ENCODE measurements at regions not wholly inside any gene's neighbourhood (a gene's known extent, or its start where the extent isn't known, plus 50 kb on each side); places are given as distances from the start of the nearest gene placed in this dataset.
A peak's percentile ranks its signal among the peaks of the same experiment; 100 is the strongest.

GRCh38 chr13:33739254-33739653 is 78.7 kb upstream of the RFC3 start:
- no peak for DNase-seq (ENCODE audit: low read depth)
- H3K4me3 ChIP-seq (ENCODE audit: low read depth, low read length): no peak overlapping the region
- TF ChIP-seq, protein P1, sequence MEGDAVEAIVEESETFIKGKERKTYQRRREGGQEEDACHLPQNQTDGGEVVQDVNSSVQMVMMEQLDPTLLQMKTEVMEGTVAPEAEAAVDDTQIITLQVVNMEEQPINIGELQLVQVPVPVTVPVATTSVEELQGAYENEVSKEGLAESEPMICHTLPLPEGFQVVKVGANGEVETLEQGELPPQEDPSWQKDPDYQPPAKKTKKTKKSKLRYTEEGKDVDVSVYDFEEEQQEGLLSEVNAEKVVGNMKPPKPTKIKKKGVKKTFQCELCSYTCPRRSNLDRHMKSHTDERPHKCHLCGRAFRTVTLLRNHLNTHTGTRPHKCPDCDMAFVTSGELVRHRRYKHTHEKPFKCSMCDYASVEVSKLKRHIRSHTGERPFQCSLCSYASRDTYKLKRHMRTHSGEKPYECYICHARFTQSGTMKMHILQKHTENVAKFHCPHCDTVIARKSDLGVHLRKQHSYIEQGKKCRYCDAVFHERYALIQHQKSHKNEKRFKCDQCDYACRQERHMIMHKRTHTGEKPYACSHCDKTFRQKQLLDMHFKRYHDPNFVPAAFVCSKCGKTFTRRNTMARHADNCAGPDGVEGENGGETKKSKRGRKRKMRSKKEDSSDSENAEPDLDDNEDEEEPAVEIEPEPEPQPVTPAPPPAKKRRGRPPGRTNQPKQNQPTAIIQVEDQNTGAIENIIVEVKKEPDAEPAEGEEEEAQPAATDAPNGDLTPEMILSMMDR (IDR thresholded peaks at IDR 0.05; ENCODE audit: insufficient read depth, low read length): no peak

DNA sequence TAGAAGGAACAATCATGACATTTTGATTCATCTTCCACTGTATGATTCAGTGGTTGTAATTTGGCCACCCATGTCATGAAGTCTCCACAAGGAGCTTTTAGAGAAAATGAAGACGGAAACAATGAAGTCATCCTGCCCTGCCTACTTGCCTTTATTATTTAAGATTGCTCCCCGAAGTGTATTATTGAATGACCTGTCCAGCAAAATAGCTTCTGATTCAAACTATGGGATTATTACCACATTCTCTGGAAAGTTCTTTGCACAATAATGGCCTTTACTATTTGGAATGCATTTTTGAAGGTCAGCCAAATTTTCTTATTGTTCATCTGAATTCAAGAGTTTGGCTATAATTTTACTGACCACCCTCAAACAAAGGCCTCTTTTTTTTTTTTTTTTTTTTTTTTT is 77.8 kb upstream of the RFC3 start:
- peak; percentile 93 for DNase-seq (ENCODE audit: low read depth)
- TF ChIP-seq, protein P1 (IDR thresholded peaks at IDR 0.05; ENCODE audit: insufficient read depth, low read length): no peak
- H3K4me3 ChIP-seq (ENCODE audit: low read depth, low read length): no peak overlapping the region

GRCh38 chr13:33742321-33742720 is 75.6 kb upstream of the RFC3 start:
- DNase-seq (ENCODE audit: low read depth): no peak
- H3K4me3 ChIP-seq (ENCODE audit: low read depth, low read length): no peak overlapping the region
- TF ChIP-seq, protein P1 (IDR thresholded peaks at IDR 0.05; ENCODE audit: insufficient read depth, low read length): no peak

- H3K4me3 ChIP-seq (ENCODE audit: low read depth, low read length): no peak overlapping the region
- TF ChIP-seq, protein P1 (IDR thresholded peaks at IDR 0.05; ENCODE audit: insufficient read depth, low read length): no peak
- no peak for DNase-seq (ENCODE audit: low read depth)
These were observed 74.2 kb upstream of the RFC3 start for GRCh38 chr13:33743438-33744368.

DNA sequence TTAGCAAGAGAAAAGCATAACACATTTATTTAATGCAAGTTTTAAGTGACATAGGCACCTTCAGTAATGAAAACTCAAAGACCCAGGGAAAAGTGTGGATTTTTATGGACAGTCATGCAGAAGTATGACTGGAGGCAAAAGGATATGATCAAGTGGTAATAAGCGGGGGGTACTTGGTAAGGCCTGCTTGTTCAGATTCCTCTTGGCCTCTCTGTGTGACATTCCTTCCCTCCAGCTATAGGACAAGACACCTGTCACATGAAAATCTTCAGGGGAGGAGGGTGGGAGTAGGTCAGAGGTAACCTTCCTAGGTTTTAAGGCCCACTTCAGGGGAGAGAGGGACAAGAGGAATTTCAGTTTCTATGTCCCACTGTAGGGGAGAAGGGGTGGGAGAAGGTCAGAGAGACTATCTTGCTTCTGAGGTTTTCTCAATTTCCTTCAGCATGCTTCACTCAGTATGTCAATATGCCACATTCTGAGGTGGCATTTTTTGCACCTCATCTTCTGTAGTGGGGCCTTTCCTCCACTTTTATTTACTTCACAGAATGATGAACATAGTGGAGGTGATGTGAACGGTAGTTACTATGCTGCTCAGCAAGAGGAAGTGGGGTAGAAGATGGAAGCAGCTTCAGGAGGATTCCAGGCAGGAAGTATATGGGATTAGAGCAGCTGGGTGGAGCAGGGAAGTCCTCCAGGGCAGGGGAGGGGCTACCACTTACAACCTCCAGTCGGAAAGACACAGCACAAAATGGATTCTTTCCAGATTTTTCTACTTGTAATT is 73.2 kb upstream of the RFC3 start:
- DNase-seq (ENCODE audit: low read depth): peak; percentile 21
- TF ChIP-seq, protein P1 (IDR thresholded peaks at IDR 0.05; ENCODE audit: insufficient read depth, low read length): no peak
- H3K4me3 ChIP-seq (ENCODE audit: low read depth, low read length): no peak overlapping the region

GRCh38 chr13:33745370-33746324 is 72.3 kb upstream of the RFC3 start:
- TF ChIP-seq, protein P1 (IDR thresholded peaks at IDR 0.05; ENCODE audit: insufficient read depth, low read length): no peak
- no peak for DNase-seq (ENCODE audit: low read depth)
- H3K4me3 ChIP-seq (ENCODE audit: low read depth, low read length): no peak overlapping the region

All from fibroblast of the aortic adventitia (primary cell).